ENCODE measurements at regions not wholly inside any gene's neighbourhood (a gene's known extent, or its start where the extent isn't known, plus 50 kb on each side); places are given as distances from the start of the nearest gene placed in this dataset.

DNA sequence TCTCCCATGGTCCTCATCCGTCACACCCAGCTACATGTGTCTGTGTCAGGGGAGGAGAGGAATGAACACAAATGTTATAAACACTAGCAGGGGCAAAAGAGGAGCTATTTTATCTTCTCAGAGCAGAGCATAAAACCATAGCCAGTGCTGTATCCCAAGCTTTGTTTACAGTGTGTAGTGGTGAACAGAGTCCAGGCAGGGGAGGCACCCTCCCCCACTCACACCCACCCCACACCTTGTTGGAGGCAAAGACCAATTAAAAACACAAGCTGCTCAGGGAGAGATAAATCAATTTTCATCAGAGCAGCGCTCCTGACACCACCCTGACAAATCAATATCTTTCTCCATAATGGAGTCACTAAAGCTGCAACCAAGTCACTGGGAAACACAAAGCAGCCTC lies 132.6 kb upstream of the CCL2 start:
- no peak for TF ChIP-seq EZH2 (IDR thresholded peaks at IDR 0.05; ENCODE audit: borderline replicate concordance, insufficient read depth, low read depth, low read length, poor library complexity, severe bottlenecking)
- TF ChIP-seq, protein P1, sequence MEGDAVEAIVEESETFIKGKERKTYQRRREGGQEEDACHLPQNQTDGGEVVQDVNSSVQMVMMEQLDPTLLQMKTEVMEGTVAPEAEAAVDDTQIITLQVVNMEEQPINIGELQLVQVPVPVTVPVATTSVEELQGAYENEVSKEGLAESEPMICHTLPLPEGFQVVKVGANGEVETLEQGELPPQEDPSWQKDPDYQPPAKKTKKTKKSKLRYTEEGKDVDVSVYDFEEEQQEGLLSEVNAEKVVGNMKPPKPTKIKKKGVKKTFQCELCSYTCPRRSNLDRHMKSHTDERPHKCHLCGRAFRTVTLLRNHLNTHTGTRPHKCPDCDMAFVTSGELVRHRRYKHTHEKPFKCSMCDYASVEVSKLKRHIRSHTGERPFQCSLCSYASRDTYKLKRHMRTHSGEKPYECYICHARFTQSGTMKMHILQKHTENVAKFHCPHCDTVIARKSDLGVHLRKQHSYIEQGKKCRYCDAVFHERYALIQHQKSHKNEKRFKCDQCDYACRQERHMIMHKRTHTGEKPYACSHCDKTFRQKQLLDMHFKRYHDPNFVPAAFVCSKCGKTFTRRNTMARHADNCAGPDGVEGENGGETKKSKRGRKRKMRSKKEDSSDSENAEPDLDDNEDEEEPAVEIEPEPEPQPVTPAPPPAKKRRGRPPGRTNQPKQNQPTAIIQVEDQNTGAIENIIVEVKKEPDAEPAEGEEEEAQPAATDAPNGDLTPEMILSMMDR (IDR thresholded peaks at IDR 0.05): no peak
- H3K27me3 Mint-ChIP-seq: peaks cover 28% of the 10 kb centered on the region
- no peak overlapping the region for H2AFZ ChIP-seq (ENCODE audit: insufficient read depth, low read depth, low read length, poor library complexity, severe bottlenecking)
- intact Hi-C loops (cut with micrococcal nuclease): no loop called here
- no peaks in the 10 kb centered on the region for H3K79me2 ChIP-seq (ENCODE audit: control insufficient read depth, insufficient read depth, low read length)
- no peak overlapping the region for H3K4me3 ChIP-seq (ENCODE audit: control extremely low read depth in 1 of 5, extremely low read depth in 1 of 5, insufficient read depth in 1 of 5, low read depth in 2 of 5, low read length in 4 of 5)
- no peak overlapping the region for H3K9ac ChIP-seq (ENCODE audit: low read length)
- no peak overlapping the region for H3K4me2 ChIP-seq (replicated peaks; ENCODE audit: low read depth, low read length, poor library complexity, severe bottlenecking)
- no peak for ATAC-seq (ENCODE audit: low read depth)
- ChIA-PET POLR2A (no interaction called here), CTCF (no interaction called here)
- no peaks in the 10 kb centered on the region for H3K4me1 ChIP-seq (ENCODE audit: control insufficient read depth in 2 of 2, insufficient read depth in 2 of 2, low read length in 2 of 2)
- no peaks in the 10 kb centered on the region for H3K4me1 Mint-ChIP-seq
- H3K9me3 Mint-ChIP-seq (ENCODE audit: insufficient read depth): no peaks in the 10 kb centered on the region
- no peak overlapping the region for H3K27ac Mint-ChIP-seq
- WGBS (ENCODE audit: insufficient coverage): 80% methylated on average over 1 of the region's 2 CpGs
- H3K9me3 ChIP-seq (ENCODE audit: control extremely low read depth in 1 of 3, control insufficient read depth in 2 of 3, insufficient read depth in 1 of 3, low read length in 2 of 3): no peaks in the 10 kb centered on the region
- no peak overlapping the region for H3K27ac ChIP-seq (ENCODE audit: low read length in 2 of 2)
- H3K4me3 Mint-ChIP-seq: no peak overlapping the region
- no peaks in the 10 kb centered on the region for H4K20me1 ChIP-seq (ENCODE audit: control insufficient read depth, insufficient read depth, low read length, poor library complexity, severe bottlenecking)
- no peak for DNase-seq
- H3K36me3 ChIP-seq (replicated peaks in 1 of 2; ENCODE audit: control extremely low read depth in 1 of 2, control insufficient read depth in 1 of 2, extremely low read depth in 1 of 2, insufficient read depth in 2 of 2, low read length in 1 of 2): no peaks in the 10 kb centered on the region
- H3K27me3 ChIP-seq (replicated peaks in 1 of 4; ENCODE audit: control extremely low read depth in 1 of 4, control insufficient read depth in 3 of 4, insufficient read depth in 4 of 4, low read length in 3 of 4): peaks cover 0 to 4% (median 2%) of the 10 kb centered on the region in 4 experiments

- Histone ChIP-seq H3K27ac (ENCODE audit: low read length in 2 of 2) (no peak overlapping the region), H3K4me2 (replicated peaks; ENCODE audit: low read depth, low read length, poor library complexity, severe bottlenecking) (no peak overlapping the region), H3K79me2 (ENCODE audit: control insufficient read depth, insufficient read depth, low read length) (no peaks in the 10 kb centered on the region), H3K9ac (ENCODE audit: low read length) (no peak overlapping the region), H3K4me3 (ENCODE audit: control extremely low read depth in 1 of 5, extremely low read depth in 1 of 5, insufficient read depth in 1 of 5, low read depth in 2 of 5, low read length in 4 of 5) (no peak overlapping the region), H3K36me3 (replicated peaks in 1 of 2; ENCODE audit: control extremely low read depth in 1 of 2, control insufficient read depth in 1 of 2, extremely low read depth in 1 of 2, insufficient read depth in 2 of 2, low read length in 1 of 2) (no peaks in the 10 kb centered on the region), H4K20me1 (ENCODE audit: control insufficient read depth, insufficient read depth, low read length, poor library complexity, severe bottlenecking) (no peaks in the 10 kb centered on the region), H3K4me1 (ENCODE audit: control insufficient read depth in 2 of 2, insufficient read depth in 2 of 2, low read length in 2 of 2) (no peaks in the 10 kb centered on the region), H3K27me3 (replicated peaks in 1 of 4; ENCODE audit: control extremely low read depth in 1 of 4, control insufficient read depth in 3 of 4, insufficient read depth in 4 of 4, low read length in 3 of 4) (peaks cover 0 to 2% (median 0%) of the 10 kb centered on the region in 4 experiments), H2AFZ (ENCODE audit: insufficient read depth, low read depth, low read length, poor library complexity, severe bottlenecking) (no peak overlapping the region), H3K9me3 (ENCODE audit: control extremely low read depth in 1 of 3, control insufficient read depth in 2 of 3, insufficient read depth in 1 of 3, low read length in 2 of 3) (no peaks in the 10 kb centered on the region)
- TF ChIP-seq, protein P1 (IDR thresholded peaks at IDR 0.05): no peak
- no peak for TF ChIP-seq EZH2 (IDR thresholded peaks at IDR 0.05; ENCODE audit: borderline replicate concordance, insufficient read depth, low read depth, low read length, poor library complexity, severe bottlenecking)
- H3K4me3 Mint-ChIP-seq: no peak overlapping the region
- H3K9me3 Mint-ChIP-seq (ENCODE audit: insufficient read depth): no peaks in the 10 kb centered on the region
- no peak overlapping the region for H3K27ac Mint-ChIP-seq
- ChIA-PET CTCF (no interaction called here), POLR2A (no interaction called here)
- ATAC-seq (ENCODE audit: low read depth) (no peak), DNase-seq (no peak)
- intact Hi-C loops (cut with micrococcal nuclease): no loop called here
- WGBS (ENCODE audit: insufficient coverage): 48% methylated on average over 2 of the region's 6 CpGs
- H3K27me3 Mint-ChIP-seq: peaks cover 24% of the 10 kb centered on the region
- H3K4me1 Mint-ChIP-seq: no peaks in the 10 kb centered on the region
Measured at GRCh38 chr17:34125010-34125409, 130.1 kb upstream of the CCL2 start.
